ENCODE measurements at regions not wholly inside any gene's neighbourhood (a gene's known extent, or its start where the extent isn't known, plus 50 kb on each side); places are given as distances from the start of the nearest gene placed in this dataset.

GRCh38 chr5:32522429-32523143, 62.8 kb upstream of the SUB1 start:
- H3K36me3 ChIP-seq = no peaks in the 10 kb centered on the region
- ATAC-seq (peak; percentile 78), DNase-seq (peak in 2 of 4 donors; percentile 66 to 72)

GRCh38 chr5:32521481-32521880, 63.9 kb upstream of the SUB1 start:
- H3K4me3 ChIP-seq = no peak overlapping the region
- no peak for ATAC-seq

More at GRCh38 chr5:32522429-32523143, 62.8 kb upstream of the SUB1 start:
- Histone ChIP-seq H3K27me3 (no peaks in the 10 kb centered on the region), H3K4me3 (no peak overlapping the region), H3K9me3 (no peaks in the 10 kb centered on the region), H3K27ac (no peak overlapping the region), H3K4me1 (peaks cover 0 to 23% of the 10 kb centered on the region in 2 donors)
- TF ChIP-seq CTCF (IDR thresholded peaks at IDR 0.05) = no peak
- intact Hi-C loops (cut with DNase I) = no loop called here

GRCh38 chr5:32520972-32521371, 64.4 kb upstream of the SUB1 start:
- Histone ChIP-seq H3K4me1 (peaks cover 0 to 23% of the 10 kb centered on the region in 2 donors), H3K9me3 (no peaks in the 10 kb centered on the region), H3K27me3 (no peaks in the 10 kb centered on the region), H3K27ac (no peak overlapping the region), H3K4me3 (no peak overlapping the region), H3K36me3 (no peaks in the 10 kb centered on the region)
- ATAC-seq (no peak), DNase-seq (no peak)
- no peak for TF ChIP-seq CTCF (IDR thresholded peaks at IDR 0.05)
- intact Hi-C loops (cut with DNase I) = no loop called here

More at GRCh38 chr5:32521481-32521880, 63.9 kb upstream of the SUB1 start:
- DNase-seq = no peak
- H3K36me3 ChIP-seq = no peaks in the 10 kb centered on the region
- peaks cover 0 to 23% of the 10 kb centered on the region in 2 donors for H3K4me1 ChIP-seq
- intact Hi-C loops (cut with DNase I) = no loop called here
- H3K27me3 ChIP-seq = no peaks in the 10 kb centered on the region
- TF ChIP-seq CTCF (IDR thresholded peaks at IDR 0.05) = no peak
- H3K9me3 ChIP-seq = no peaks in the 10 kb centered on the region
- H3K27ac ChIP-seq = no peak overlapping the region

GRCh38 chr5:32520356-32520755, 65.0 kb upstream of the SUB1 start:
- no peak for TF ChIP-seq CTCF (IDR thresholded peaks at IDR 0.05)
- no peaks in the 10 kb centered on the region for H3K9me3 ChIP-seq
- peaks cover 0 to 23% of the 10 kb centered on the region in 2 donors for H3K4me1 ChIP-seq
- no peak overlapping the region for H3K4me3 ChIP-seq
- H3K27me3 ChIP-seq = no peaks in the 10 kb centered on the region
- no peak overlapping the region for H3K27ac ChIP-seq
- ATAC-seq = no peak
- no peaks in the 10 kb centered on the region for H3K36me3 ChIP-seq
- DNase-seq = no peak
- intact Hi-C loops (cut with DNase I) = no loop called here

- H3K36me3 ChIP-seq = no peaks in the 10 kb centered on the region
- no peak for DNase-seq
- no peak overlapping the region for H3K27ac ChIP-seq
- no peak overlapping the region for H3K4me3 ChIP-seq
- ATAC-seq = no peak
- no peak for TF ChIP-seq CTCF (IDR thresholded peaks at IDR 0.05)
- no peaks in the 10 kb centered on the region for H3K9me3 ChIP-seq
- peaks cover 0 to 23% of the 10 kb centered on the region in 2 donors for H3K4me1 ChIP-seq
- no peaks in the 10 kb centered on the region for H3K27me3 ChIP-seq
- intact Hi-C loops (cut with DNase I) = no loop called here
These were observed 65.8 kb upstream of the SUB1 start for GRCh38 chr5:32519508-32519907.
